Thyroid gland (tissue), 4 donors: ENCODE measurements at regions not wholly inside any gene's neighbourhood (a gene's known extent, or its start where the extent isn't known, plus 50 kb on each side); places are given as distances from the start of the nearest gene placed in this dataset.

ENCODE experiments used
- POLR2A ChIP-seq, 2 donors: fragments of 450-650 bp; IDR thresholded peaks; one replicate each; pipeline ENCODE4 v1.6.1; 2017; ENCODE audit warnings: antibody characterized with exemption in 2 of 2, mild to moderate bottlenecking in 2 of 2, moderate library complexity in 1 of 2
- TF ChIP-seq, protein P1 (sequence below), 6 experiments: fragments of 200-600 bp in 3 of 6; fragments of 450-650 bp in 3 of 6; sonication (generic) in 3 of 6; IDR thresholded peaks; one replicate each; pipeline ENCODE4 v1.5.1; 2016 to 2019; ENCODE audit warnings: antibody characterized with exemption in 6 of 6, mild to moderate bottlenecking in 2 of 6, inconsistent platforms in 1 of 6, moderate library complexity in 1 of 6

DNA sequence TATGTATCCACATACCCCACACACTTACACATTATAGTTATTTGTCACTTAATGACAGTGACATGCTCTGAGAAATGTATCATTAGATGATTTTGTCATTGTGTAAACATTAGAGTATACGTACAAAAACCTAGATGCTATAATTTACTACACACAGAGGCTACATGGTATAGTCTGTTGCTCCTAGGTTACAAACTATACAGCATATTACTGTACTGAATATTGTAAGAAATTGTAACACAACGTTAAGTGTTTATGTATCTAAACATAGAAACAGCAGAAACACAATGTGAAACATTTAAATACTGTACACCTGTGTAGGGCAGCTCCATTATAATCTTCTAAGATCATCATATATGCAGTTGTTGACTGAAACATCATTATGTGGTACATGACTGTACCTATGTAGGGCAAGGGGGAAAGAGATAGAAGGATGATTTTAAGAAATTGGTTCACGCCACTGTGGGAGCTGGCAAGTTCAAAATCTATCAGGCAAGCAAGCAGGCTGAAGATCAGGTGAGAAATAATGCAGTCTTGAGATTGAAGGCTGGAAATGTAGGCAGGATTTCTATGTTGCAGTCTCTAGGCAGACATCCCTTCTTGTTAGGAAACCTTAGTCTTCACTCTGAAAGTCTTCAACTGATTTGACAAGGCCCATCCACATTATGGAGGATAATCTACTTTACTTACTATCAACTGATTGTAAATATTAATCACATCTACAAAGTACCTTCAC, 78.0 kb upstream of the CPEB2 start:
- no peak for TF ChIP-seq POLR2A (IDR thresholded peaks at IDR 0.05)
- TF ChIP-seq, protein P1, sequence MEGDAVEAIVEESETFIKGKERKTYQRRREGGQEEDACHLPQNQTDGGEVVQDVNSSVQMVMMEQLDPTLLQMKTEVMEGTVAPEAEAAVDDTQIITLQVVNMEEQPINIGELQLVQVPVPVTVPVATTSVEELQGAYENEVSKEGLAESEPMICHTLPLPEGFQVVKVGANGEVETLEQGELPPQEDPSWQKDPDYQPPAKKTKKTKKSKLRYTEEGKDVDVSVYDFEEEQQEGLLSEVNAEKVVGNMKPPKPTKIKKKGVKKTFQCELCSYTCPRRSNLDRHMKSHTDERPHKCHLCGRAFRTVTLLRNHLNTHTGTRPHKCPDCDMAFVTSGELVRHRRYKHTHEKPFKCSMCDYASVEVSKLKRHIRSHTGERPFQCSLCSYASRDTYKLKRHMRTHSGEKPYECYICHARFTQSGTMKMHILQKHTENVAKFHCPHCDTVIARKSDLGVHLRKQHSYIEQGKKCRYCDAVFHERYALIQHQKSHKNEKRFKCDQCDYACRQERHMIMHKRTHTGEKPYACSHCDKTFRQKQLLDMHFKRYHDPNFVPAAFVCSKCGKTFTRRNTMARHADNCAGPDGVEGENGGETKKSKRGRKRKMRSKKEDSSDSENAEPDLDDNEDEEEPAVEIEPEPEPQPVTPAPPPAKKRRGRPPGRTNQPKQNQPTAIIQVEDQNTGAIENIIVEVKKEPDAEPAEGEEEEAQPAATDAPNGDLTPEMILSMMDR (IDR thresholded peaks at IDR 0.05), result no peak
